HG03139 (cell line): ENCODE measurements at regions not wholly inside any gene's neighbourhood (a gene's known extent, or its start where the extent isn't known, plus 50 kb on each side); places are given as distances from the start of the nearest gene placed in this dataset.

Experiments used
- ATAC-seq: cut with Tn5 transposase; IDR thresholded peaks from one replicate; pipeline ENCODE4 v1.9.1; 2021; ENCODE audit not compliant: unreplicated experiment

GRCh38 chr9:21744841-21745240, 57.6 kb upstream of the MTAP start:
- ATAC-seq: no peak

- ATAC-seq: no peak
Observed at GRCh38 chr9:21746550-21746949, 55.9 kb upstream of the MTAP start.

GRCh38 chr9:21747175-21747574, 55.3 kb upstream of the MTAP start:
- ATAC-seq: no peak

GRCh38 chr9:21750021-21750735, 52.3 kb upstream of the MTAP start:
- no peak for ATAC-seq

GRCh38 chr9:21751998-21752397, 50.4 kb upstream of the MTAP start:
- ATAC-seq: no peak
